ENCODE measurements at regions not wholly inside any gene's neighbourhood (a gene's known extent, or its start where the extent isn't known, plus 50 kb on each side); places are given as distances from the start of the nearest gene placed in this dataset.

DNA sequence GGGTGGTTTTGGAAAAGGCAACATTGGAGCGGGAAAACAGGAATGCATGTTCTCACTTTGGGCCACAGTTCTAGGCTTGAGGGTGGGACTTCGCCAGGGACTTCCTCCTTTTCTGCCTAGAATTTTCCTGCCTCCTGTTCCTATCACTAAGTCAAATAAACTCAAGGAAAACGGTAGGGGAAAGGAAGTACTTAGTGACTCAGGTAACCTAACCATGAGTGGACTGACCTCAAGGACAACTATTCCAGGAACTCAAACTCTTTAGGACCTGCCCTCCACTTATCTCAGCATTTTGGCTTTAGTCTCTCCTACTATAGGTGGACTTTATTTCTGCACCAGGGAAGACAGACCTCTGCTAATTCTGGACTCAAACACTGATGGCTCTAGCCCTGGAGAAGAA is 281.7 kb downstream of the ZNF674 start:
- TF ChIP-seq, protein P1, sequence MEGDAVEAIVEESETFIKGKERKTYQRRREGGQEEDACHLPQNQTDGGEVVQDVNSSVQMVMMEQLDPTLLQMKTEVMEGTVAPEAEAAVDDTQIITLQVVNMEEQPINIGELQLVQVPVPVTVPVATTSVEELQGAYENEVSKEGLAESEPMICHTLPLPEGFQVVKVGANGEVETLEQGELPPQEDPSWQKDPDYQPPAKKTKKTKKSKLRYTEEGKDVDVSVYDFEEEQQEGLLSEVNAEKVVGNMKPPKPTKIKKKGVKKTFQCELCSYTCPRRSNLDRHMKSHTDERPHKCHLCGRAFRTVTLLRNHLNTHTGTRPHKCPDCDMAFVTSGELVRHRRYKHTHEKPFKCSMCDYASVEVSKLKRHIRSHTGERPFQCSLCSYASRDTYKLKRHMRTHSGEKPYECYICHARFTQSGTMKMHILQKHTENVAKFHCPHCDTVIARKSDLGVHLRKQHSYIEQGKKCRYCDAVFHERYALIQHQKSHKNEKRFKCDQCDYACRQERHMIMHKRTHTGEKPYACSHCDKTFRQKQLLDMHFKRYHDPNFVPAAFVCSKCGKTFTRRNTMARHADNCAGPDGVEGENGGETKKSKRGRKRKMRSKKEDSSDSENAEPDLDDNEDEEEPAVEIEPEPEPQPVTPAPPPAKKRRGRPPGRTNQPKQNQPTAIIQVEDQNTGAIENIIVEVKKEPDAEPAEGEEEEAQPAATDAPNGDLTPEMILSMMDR (IDR thresholded peaks at IDR 0.05; ENCODE audit: insufficient read depth, low read length), result no peak
- TF ChIP-seq POLR2AphosphoS5 (IDR thresholded peaks at IDR 0.05; ENCODE audit: low read depth) (no peak), GABPA (IDR thresholded peaks at IDR 0.05; ENCODE audit: low read depth) (no peak), SPI1 (IDR thresholded peaks at IDR 0.05; ENCODE audit: borderline replicate concordance, low read depth) (no peak)
- TF ChIP-seq, protein P2, sequence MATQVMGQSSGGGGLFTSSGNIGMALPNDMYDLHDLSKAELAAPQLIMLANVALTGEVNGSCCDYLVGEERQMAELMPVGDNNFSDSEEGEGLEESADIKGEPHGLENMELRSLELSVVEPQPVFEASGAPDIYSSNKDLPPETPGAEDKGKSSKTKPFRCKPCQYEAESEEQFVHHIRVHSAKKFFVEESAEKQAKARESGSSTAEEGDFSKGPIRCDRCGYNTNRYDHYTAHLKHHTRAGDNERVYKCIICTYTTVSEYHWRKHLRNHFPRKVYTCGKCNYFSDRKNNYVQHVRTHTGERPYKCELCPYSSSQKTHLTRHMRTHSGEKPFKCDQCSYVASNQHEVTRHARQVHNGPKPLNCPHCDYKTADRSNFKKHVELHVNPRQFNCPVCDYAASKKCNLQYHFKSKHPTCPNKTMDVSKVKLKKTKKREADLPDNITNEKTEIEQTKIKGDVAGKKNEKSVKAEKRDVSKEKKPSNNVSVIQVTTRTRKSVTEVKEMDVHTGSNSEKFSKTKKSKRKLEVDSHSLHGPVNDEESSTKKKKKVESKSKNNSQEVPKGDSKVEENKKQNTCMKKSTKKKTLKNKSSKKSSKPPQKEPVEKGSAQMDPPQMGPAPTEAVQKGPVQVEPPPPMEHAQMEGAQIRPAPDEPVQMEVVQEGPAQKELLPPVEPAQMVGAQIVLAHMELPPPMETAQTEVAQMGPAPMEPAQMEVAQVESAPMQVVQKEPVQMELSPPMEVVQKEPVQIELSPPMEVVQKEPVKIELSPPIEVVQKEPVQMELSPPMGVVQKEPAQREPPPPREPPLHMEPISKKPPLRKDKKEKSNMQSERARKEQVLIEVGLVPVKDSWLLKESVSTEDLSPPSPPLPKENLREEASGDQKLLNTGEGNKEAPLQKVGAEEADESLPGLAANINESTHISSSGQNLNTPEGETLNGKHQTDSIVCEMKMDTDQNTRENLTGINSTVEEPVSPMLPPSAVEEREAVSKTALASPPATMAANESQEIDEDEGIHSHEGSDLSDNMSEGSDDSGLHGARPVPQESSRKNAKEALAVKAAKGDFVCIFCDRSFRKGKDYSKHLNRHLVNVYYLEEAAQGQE (IDR thresholded peaks at IDR 0.05; ENCODE audit: insufficient replicate concordance, low read depth), result no peak
